HepG2 (cell line): ENCODE measurements at regions not wholly inside any gene's neighbourhood (a gene's known extent, or its start where the extent isn't known, plus 50 kb on each side); places are given as distances from the start of the nearest gene placed in this dataset.

ENCODE experiments used
- ATAC-seq: fragments of 200-7000 bp; cut with Tn5 transposase; 3 replicates; pipeline ENCODE4 v1.9.1; 2020; ENCODE audit warnings: mild to moderate bottlenecking, moderate library complexity
- BruUV-seq: library from RNA; stranded (reverse); fragments of 400-500 nt; replicated peaks from 2 replicates; lab custom pipeline; 2021; lab: Mats Ljungman, UMichigan
- CTCF ChIA-PET: fragments of 300-600 bp; formaldehyde crosslinking; extraction: SDS; loops from one replicate; lab custom pipeline; 2021; ENCODE audit warnings: low total read pairs, inconsistent platforms, low intra/inter-chr PET ratio; lab: Yijun Ruan, JAX
- POLR2A ChIA-PET: fragments of 350-600 bp; sonication (Branson Sonifier 250); formaldehyde crosslinking; loops from one replicate; lab custom pipeline; 2020; ENCODE audit warnings: antibody characterized with exemption, inconsistent platforms; lab: Yijun Ruan, JAX
- DNase-seq: peaks from one replicate; pipeline ENCODE4 v3.0.0-alpha.2; 2015; ENCODE audit warnings: low spot score
- FAIRE-seq: peaks from 3 replicates; lab custom pipeline; 2011; peaks lifted over from hg19 to GRCh38; lab: Jason Lieb, UNC
- H2AFZ ChIP-seq: one replicate; pipeline ENCODE4 v1.6.1; 2011; ENCODE audit warnings: low read length, inconsistent platforms
- H3K27ac ChIP-seq: fragments of 300-600 bp; 3 replicates; pipeline ENCODE4 v1.8.0; 2011; ENCODE audit warnings: mixed run types, mild to moderate bottlenecking, mixed read lengths, low read length, inconsistent platforms; ENCODE audit not compliant: insufficient read depth; ENCODE audit errors: extremely low read length
- H3K27me3 ChIP-seq, 2 experiments: fragments of 200-600 bp in 1 of 2; 2 replicates in 1 of 2; 3 replicates in 1 of 2; pipeline versions ENCODE4 v1.6.0 to v1.8.0; 2011; ENCODE audit warnings: low read length in 2 of 2, mild to moderate bottlenecking in 2 of 2, moderate library complexity in 2 of 2, inconsistent platforms in 1 of 2; ENCODE audit not compliant: insufficient read depth in 2 of 2, control insufficient read depth in 1 of 2
- H3K36me3 ChIP-seq, 2 experiments: fragments of 200-600 bp in 1 of 2; replicated peaks in 1 of 2; 2 replicates in 1 of 2; 3 replicates in 1 of 2; pipeline versions ENCODE4 v1.5.1 to v1.8.0; 2011; ENCODE audit warnings: low read length in 2 of 2, inconsistent platforms in 1 of 2; ENCODE audit not compliant: insufficient read depth in 2 of 2, control insufficient read depth in 1 of 2
- H3K4me1 ChIP-seq: 2 replicates; pipeline ENCODE4 v1.5.1; 2012; ENCODE audit warnings: low read length, inconsistent platforms; ENCODE audit not compliant: insufficient read depth
- H3K4me2 ChIP-seq: 2 replicates; pipeline ENCODE4 v1.6.0; 2011; ENCODE audit warnings: low read depth, low read length, inconsistent platforms
- H3K4me3 ChIP-seq, 3 experiments: fragments of 200-600 bp in 1 of 3; sonication (generic), shearing (Covaris generic) in 1 of 3; replicated peaks in 1 of 3; 2 replicates each; pipeline ENCODE4 v1.5.1; 2011 to 2016; ENCODE audit warnings: low read length in 3 of 3, inconsistent platforms in 2 of 3, low read depth in 2 of 3, mild to moderate bottlenecking in 2 of 3, control low read depth in 1 of 3, mixed read lengths in 1 of 3; ENCODE audit not compliant: insufficient read depth in 1 of 3
- H3K79me2 ChIP-seq: one replicate; pipeline ENCODE4 v1.6.1; 2011; ENCODE audit warnings: low read length, inconsistent platforms; ENCODE audit not compliant: insufficient read depth
- H3K9ac ChIP-seq: 2 replicates; pipeline ENCODE4 v1.6.0; 2011; ENCODE audit warnings: mild to moderate bottlenecking, low read depth, low read length, inconsistent platforms; ENCODE audit not compliant: insufficient read depth
- H3K9me3 ChIP-seq: 2 replicates; pipeline ENCODE4 v1.5.1; 2012; ENCODE audit warnings: mild to moderate bottlenecking, low read length
- H4K20me1 ChIP-seq: 2 replicates; pipeline ENCODE4 v1.6.0; 2011; ENCODE audit warnings: inconsistent platforms, mild to moderate bottlenecking, low read length, moderate library complexity; ENCODE audit not compliant: insufficient read depth
- ATF2 ChIP-seq: sonication (generic); formaldehyde crosslinking; IDR thresholded peaks from 2 replicates; pipeline ENCODE4 v1.4.0; 2020; ENCODE audit warnings: missing genetic modification reagents
- BATF2 ChIP-seq: sonication (generic); formaldehyde crosslinking; IDR thresholded peaks from 2 replicates; pipeline ENCODE4 v1.8.0; 2022; ENCODE audit warnings: mild to moderate bottlenecking, missing genetic modification reagents, moderate library complexity
- EP300 ChIP-seq, 3 experiments: sonication (generic) in 1 of 3; formaldehyde crosslinking in 1 of 3; IDR thresholded peaks; 2 replicates each; pipeline versions ENCODE4 v1.5.1 to v1.6.1; 2011 to 2020; ENCODE audit warnings: low read depth in 2 of 3, low read length in 2 of 3, borderline replicate concordance in 1 of 3, improper control_type of control experiment in 1 of 3, mild to moderate bottlenecking in 1 of 3, missing genetic modification reagents in 1 of 3, moderate library complexity in 1 of 3
- GMEB1 ChIP-seq: sonication (generic); formaldehyde crosslinking; IDR thresholded peaks from 2 replicates; pipeline ENCODE4 v1.5.1; 2020; ENCODE audit warnings: missing genetic modification reagents, mild to moderate bottlenecking, borderline replicate concordance
- HCFC1 ChIP-seq: fragments of 150-350 bp; IDR thresholded peaks from 2 replicates; pipeline ENCODE4 v1.6.1; 2014; ENCODE audit warnings: low read depth, low read length
- HNRNPLL ChIP-seq: fragments of 200-400 bp; formaldehyde crosslinking; IDR thresholded peaks from 2 replicates; pipeline ENCODE4 v1.6.1; 2017; ENCODE audit warnings: mild to moderate bottlenecking, low read depth, low read length; ENCODE audit not compliant: poor library complexity, severe bottlenecking
- MIXL1 ChIP-seq: IDR thresholded peaks from 2 replicates; pipeline ENCODE4 v1.6.1; 2016
- TCF7 ChIP-seq: sonication (generic); IDR thresholded peaks from 2 replicates; pipeline ENCODE4 v1.6.1; 2016; ENCODE audit warnings: antibody characterized with exemption, low read depth
- THAP9 ChIP-seq: sonication (generic); formaldehyde crosslinking; IDR thresholded peaks from 2 replicates; pipeline ENCODE4; 2020; ENCODE audit warnings: missing genetic modification reagents, mild to moderate bottlenecking, borderline replicate concordance
- YY1 ChIP-seq: IDR thresholded peaks from 2 replicates; pipeline ENCODE4 v1.6.1; 2011; ENCODE audit warnings: low read length, low read depth, moderate library complexity, mild to moderate bottlenecking; ENCODE audit not compliant: insufficient read depth, insufficient replicate concordance
- ZNF136 ChIP-seq: sonication (generic); formaldehyde crosslinking; IDR thresholded peaks from 2 replicates; pipeline ENCODE4 v1.8.1; 2022; ENCODE audit warnings: low read depth, mild to moderate bottlenecking, moderate library complexity, missing genetic modification reagents
- ZNF382 ChIP-seq: sonication (generic); formaldehyde crosslinking; IDR thresholded peaks from 2 replicates; pipeline ENCODE4 v1.5.0; 2020; ENCODE audit warnings: missing genetic modification reagents, mild to moderate bottlenecking, borderline replicate concordance
- ZNF770 ChIP-seq: sonication (generic); formaldehyde crosslinking; IDR thresholded peaks from 2 replicates; pipeline ENCODE4 v1.5.0; 2020; ENCODE audit warnings: mild to moderate bottlenecking, missing genetic modification reagents
- ZSCAN30 ChIP-seq: sonication (generic); formaldehyde crosslinking; IDR thresholded peaks from 2 replicates; pipeline ENCODE4 v1.5.0; 2020; ENCODE audit warnings: mild to moderate bottlenecking, missing genetic modification reagents
- WGBS: methylation state at CpG from one replicate; pipeline ENCODE4 v1.1.6; 2017; ENCODE audit warnings: low lambda C conversion rate; 5-methylcytosine and 5-hydroxymethylcytosine counted together
- in situ Hi-C: cut with HindIII; loops from 2 replicates; pipeline ENCODE4 v1.10.0; 2017; ENCODE audit warnings: low pct_unique_long_range_greater_than_20kb; ENCODE audit not compliant: extremely low pct_ligation_motif_present
- intact Hi-C: fragments of 100-400 bp; cut with micrococcal nuclease; formaldehyde crosslinking; loops from one replicate; pipeline ENCODE4 v1.10.0; 2022; ENCODE audit not compliant: unreplicated experiment

- Histone ChIP-seq H3K79me2 (no peaks in the 10 kb centered on the region), H3K4me1 (no peaks in the 10 kb centered on the region), H3K27me3 (peaks cover 0 to 10% of the 10 kb centered on the region in 2 experiments; a peak in 1 of 5 replicates), H3K9ac (no peak overlapping the region), H3K4me3 (no peak overlapping the region), H3K4me2 (no peak overlapping the region), H2AFZ (no peak overlapping the region), H3K36me3 (no peaks in the 10 kb centered on the region), H3K27ac (no peak overlapping the region), H3K9me3 (no peaks in the 10 kb centered on the region), H4K20me1 (no peaks in the 10 kb centered on the region)
- DNase-seq (no peak), FAIRE-seq (no peak), ATAC-seq (no peak)
- WGBS: 3% methylated on average over 8 of the region's 8 CpGs
- in situ Hi-C loops (no loop called here), intact Hi-C loops (no loop called here)
- ChIA-PET POLR2A (no interaction called here), CTCF (no interaction called here)
- BruUV-seq: no TSS peak
- TF ChIP-seq ZNF382 (CRISPR knock-in tag) (no peak), GMEB1 (CRISPR knock-in tag) (no peak), BATF2 (no peak), YY1 (no peak), ZNF770 (CRISPR knock-in tag) (no peak), THAP9 (CRISPR knock-in tag) (no peak), ATF2 (CRISPR knock-in tag) (no peak), ZSCAN30 (CRISPR knock-in tag) (no peak), TCF7 (no peak), EP300 (IDR thresholded peaks at IDR 0.05; ENCODE audit: low read depth in 2 of 2, low read length in 2 of 2) (no peak), EP300 (CRISPR knock-in tag; IDR thresholded peaks at IDR 0.05; ENCODE audit: borderline replicate concordance) (no peak), MIXL1 (CRISPR knock-in tag) (no peak), HCFC1 (no peak), ZNF136 (CRISPR knock-in tag) (no peak), HNRNPLL (no peak)
Observed at GRCh38 chr7:25493805-25494366, 265.6 kb upstream of the NPVF start.
